ENCODE measurements at regions not wholly inside any gene's neighbourhood (a gene's known extent, or its start where the extent isn't known, plus 50 kb on each side); places are given as distances from the start of the nearest gene placed in this dataset.

DNA sequence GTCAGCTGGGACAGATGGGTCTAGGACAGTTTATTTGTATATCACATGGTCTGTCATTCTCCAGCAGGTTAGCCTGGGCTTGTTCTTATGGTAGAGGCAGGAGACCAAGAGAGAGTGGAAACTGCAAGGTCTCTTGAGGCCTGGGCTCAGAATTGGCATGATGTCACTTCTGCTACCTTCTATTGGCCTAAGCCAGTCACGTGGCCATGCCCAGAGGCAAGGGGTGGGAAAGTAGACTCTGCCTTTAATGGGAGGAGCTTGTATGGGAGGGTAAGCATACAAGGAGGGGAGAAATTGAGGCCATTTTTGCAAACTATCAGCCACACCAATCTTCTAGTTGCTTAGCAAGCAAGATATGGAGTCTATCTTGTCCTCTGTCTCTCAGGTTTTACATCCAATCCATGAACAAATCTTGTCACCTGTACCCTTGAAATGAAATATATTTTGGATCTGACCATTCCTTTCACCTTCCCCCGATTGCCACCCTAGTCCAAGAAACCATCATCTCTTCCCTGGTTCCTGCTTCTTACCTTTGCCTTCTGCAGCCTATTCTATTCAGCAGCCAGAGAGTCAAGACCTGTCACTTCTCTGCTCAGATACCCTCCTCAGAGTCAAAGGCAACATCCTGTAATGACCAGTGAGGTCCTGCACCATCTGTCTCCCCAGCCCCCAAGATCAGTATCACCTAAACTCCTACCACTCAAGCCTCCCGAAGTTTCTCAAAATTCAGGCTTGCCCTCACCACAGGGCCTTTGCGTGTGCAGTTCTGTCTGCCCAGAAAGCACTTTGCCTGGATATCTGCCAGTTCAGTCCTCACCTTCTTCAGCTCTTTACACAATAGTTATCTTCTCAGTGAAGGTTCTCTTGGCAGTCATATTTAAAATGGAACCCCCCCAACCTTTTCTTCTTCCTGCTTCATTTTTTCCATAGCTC lies 240.0 kb downstream of the LOXHD1 start:
- TF ChIP-seq, protein P1, sequence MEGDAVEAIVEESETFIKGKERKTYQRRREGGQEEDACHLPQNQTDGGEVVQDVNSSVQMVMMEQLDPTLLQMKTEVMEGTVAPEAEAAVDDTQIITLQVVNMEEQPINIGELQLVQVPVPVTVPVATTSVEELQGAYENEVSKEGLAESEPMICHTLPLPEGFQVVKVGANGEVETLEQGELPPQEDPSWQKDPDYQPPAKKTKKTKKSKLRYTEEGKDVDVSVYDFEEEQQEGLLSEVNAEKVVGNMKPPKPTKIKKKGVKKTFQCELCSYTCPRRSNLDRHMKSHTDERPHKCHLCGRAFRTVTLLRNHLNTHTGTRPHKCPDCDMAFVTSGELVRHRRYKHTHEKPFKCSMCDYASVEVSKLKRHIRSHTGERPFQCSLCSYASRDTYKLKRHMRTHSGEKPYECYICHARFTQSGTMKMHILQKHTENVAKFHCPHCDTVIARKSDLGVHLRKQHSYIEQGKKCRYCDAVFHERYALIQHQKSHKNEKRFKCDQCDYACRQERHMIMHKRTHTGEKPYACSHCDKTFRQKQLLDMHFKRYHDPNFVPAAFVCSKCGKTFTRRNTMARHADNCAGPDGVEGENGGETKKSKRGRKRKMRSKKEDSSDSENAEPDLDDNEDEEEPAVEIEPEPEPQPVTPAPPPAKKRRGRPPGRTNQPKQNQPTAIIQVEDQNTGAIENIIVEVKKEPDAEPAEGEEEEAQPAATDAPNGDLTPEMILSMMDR (conservative IDR thresholded peaks at IDR 0.05; ENCODE audit: low read depth, low read length) = no peak
- no peak for TF ChIP-seq EZH2 (IDR thresholded peaks at IDR 0.05; ENCODE audit: borderline replicate concordance, low read depth, low read length, poor library complexity, severe bottlenecking)

All from A673 (cell line).